Skin of body (tissue), 1 donor: ENCODE measurements at regions not wholly inside any gene's neighbourhood (a gene's known extent, or its start where the extent isn't known, plus 50 kb on each side); places are given as distances from the start of the nearest gene placed in this dataset.

Source experiments
- DNase-seq: peaks from one replicate; lab custom pipeline; 2025; lab: John Stamatoyannopoulos, UW

DNA sequence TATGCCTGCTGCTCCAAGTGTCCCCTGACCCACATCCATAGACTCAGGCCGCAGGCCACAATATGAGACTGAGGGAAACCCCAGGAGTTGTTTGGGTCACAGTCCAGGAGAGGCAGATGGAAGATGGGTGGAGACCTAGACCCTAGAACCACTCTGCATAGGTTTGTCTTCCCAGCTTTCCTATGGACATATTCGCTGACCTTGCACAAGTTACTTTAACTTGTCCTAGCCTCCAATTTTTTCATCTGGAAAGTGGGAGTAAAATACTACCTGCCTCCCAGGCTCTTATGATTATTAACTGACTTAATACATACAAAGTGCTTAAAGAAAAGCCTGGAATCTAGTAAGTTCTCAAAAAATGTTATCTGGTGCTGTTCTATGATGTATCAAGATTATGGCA, 157.1 kb upstream of the IFNG-AS1 start:
- no peak for DNase-seq

DNA sequence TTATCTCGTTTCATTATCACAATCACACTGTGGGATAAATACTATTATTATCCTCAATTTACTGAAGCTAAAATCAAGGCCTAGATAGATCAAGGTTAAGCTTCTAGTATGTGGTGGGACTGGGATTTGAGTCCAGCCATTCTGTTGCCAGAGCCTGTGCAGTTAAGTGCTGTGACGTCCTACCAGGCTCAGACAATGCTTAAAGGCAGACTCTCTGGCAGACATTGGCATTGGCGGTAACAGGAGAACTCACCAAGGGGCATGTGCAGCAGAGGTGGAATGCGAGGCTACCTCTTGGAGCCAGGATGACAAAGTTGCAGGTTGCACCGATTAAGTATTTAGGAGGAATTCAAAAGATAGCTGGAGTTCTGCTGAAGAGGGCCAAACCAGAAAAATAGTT, 155.6 kb upstream of the IFNG-AS1 start:
- DNase-seq = no peak

DNA sequence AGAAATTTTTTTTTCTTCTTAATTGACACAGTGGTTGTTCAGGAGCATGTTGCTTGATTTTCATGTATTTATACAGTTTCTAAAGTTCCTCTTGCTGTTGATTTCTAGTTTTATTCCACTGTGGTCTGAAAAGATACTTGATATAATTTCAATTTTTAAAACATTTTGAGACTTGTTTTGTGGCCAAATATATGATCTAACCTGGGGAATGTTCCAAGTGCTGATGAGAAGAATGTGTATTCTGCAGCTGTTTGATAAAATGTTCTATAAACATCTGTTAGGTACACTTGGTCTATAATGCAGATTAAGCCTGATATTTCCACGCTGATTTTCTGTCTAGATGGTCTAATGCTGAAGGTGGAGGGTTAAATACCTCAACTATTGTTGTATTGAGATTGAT, 151.4 kb upstream of the IFNG-AS1 start:
- peak; percentile 25 for DNase-seq

DNA sequence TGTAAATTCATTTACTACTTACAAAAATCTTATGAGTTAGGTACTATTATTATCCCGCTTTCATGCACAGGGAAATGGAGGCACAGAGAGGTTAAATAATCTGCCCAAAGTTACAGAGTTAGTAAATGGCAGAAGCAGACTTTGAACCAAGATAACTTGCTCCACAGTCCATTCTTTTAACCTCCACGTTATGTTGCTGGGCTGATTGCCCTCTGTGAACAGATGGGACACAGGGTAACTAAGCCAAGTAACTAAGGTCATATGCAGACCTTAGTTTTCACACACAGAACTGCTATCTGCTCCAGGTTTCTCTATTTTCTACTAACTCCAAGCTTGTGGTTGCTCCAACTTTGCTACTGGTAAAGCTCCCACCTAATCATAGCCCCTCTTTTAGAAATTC, 147.1 kb upstream of the IFNG-AS1 start:
- no peak for DNase-seq

DNA sequence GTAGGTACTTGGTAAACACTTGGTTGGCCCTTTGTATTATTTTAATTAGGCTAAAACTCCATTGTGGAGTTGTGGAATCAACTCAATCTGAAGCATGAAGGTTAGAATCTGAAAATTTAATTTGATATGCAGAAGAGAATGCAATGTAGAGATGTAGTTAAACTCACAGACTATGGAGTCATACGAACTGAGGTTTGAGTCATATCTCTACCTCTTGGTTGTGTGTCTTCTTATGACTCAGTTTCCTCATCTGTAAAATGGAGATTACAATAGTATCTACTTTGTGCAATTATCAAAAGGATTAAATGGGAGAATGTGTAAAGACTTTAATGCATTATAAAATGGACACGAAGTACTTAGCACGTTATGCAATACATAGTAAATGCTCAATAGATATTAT, 146.0 kb upstream of the IFNG-AS1 start:
- no peak for DNase-seq

DNA sequence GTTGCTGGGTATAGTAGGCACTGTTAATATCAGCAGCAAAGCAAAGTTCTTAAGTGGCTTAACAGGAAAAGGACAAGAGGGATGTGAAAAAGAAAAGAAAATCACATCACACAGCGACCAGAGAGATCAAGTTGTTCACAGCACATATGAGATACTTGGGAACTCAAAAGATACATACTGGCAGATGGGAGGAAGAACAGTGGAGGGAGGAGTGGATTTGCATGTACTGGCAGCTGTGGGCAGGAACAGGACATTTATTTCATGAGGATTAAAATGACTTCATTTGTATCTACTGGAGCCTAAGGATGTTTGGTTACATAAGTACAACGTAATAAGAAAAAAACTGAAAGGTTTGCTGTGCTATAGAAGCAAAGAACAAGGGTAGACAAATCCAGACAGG, 136.5 kb upstream of the IFNG-AS1 start:
- DNase-seq = no peak

DNA sequence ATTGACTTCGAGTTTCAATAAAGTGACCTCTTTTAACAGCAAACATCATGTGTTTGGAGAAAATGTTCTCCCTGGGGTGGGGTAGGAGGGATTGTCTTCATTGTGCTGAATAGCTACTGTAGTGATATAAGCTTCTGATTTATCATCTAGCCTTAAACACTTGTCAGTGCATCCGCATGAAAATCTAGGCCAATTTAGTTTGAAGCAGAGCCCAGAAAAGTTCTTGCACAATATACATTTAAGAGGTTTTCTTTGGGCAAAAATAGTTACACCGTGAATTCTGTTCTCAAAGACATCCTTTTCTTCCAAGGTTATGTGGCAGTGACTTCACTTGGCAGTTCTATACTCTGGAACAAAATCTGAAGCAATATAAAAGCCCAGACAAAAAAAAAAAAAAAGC, 136.0 kb upstream of the IFNG-AS1 start:
- peak; percentile 60 for DNase-seq

DNA sequence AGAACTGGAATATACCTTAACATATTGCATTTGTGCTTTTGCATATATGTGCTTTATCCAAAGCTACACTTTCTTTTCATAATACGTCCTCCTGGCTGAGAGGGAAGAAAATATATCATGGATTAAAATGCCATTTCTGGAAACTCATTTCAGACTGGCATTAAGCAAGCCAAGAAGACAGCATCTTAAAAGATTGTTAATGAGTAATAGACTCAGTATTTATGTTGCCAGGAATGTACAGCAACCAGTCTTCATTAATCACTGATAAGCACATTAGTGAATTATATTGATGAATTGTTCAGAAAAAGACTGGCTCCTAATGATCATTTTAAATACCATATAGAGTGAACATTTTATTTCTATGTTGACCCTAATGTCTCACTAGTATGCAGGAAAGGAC, 134.9 kb upstream of the IFNG-AS1 start:
- DNase-seq = no peak

DNA sequence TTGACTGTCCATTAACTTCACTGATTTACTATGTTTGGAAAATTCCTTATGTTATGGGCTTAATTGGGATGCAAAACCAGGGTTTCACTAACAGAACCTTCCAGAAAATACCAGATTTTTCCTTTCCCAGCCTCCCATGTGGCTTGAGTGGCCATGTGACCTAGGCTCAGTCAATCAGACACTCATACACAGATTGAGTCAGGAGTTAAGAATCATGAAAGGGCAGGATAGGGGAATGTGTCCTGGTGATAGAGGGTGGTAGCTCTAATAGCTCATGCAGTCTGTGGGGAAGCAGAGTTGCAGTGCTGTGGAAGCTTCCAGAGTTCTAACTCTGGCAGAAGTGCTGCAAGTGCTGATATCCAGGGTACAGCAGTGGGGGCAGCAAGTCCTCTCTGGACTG, 134.1 kb upstream of the IFNG-AS1 start:
- DNase-seq = no peak

DNA sequence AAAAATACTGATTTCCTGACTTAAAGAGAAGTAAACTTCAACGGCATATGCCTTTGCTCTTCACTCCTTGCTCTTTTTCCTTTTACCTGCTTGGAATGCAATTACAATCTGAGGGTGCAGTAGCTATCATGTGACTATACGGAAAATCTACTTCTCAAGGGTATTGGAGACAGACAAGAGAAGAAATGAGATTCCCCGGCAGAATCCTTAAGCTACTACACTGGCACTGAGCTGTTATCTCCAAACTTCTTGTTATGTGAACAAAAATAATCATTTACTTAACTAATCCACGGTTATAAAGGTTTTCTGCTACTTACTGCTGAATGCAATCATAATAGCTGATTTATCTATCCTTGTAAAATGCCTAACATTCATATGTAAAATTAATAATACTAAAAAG, 118.0 kb upstream of the IFNG-AS1 start:
- DNase-seq = no peak

DNA sequence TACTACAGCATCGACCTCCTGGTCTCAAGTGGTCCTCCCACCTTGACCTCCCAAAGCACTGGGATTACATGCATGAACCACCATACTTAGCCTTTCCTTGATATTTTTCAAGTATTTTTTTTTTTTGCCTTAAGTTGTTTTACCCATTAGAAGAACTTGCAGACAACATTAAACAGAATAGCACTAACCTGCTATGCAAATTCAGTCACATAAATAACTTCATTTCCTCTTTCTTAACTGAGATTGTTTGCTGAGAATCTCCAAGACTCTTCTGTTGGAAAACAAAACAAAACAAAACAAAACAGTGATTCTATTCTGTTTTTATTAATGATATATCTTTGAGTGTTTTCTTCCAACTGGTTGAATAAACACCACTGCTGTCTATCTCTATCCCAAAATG, 115.9 kb upstream of the IFNG-AS1 start:
- DNase-seq = no peak

DNA sequence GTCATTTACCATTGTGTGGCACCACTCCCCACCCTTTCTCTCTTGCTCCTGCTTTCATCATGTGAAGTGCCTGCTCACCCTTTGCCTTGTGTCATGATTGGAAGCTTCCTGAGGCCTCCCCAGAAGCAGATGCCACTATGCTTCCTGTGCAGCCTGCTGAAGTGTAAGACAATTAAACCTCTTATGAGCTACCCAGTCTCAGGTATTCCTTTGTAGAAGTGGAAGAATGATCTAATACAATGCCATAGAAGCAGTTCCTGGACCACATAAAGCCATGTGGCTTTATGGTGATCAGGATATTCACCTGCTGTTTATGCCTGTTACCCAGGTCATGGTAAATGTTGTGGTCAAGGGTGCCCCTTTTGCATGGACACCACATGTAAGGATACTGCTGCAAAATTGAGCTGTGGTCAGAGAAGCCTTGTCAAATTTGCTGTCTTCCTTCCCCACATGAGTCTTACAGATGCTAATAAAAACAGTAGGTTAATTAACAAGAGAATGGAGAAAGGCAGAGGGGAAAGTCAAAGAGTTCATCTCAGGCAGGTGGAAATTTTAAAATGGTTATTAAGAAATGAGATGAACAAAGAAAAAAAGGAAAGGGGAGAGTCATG, 112.8 kb upstream of the IFNG-AS1 start:
- DNase-seq = no peak

DNA sequence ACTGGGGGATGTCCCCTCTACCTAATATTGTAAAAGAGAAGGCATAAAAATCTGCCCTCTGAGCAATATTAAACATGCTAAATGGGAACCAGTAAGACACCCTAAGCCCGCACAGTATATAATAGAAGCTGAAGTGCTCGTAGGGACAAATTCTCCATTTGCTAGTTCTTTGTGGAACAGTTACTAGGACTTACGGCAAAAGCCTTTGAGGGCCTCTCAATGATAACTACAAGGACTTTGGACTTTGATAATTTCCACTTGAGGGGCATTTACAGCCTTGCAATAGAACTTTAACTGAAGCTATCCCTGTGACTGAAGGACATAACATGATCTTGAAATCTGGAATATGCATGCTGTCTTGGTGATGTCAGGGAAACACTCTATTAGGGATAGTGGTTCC, 111.5 kb upstream of the IFNG-AS1 start:
- no peak for DNase-seq

DNA sequence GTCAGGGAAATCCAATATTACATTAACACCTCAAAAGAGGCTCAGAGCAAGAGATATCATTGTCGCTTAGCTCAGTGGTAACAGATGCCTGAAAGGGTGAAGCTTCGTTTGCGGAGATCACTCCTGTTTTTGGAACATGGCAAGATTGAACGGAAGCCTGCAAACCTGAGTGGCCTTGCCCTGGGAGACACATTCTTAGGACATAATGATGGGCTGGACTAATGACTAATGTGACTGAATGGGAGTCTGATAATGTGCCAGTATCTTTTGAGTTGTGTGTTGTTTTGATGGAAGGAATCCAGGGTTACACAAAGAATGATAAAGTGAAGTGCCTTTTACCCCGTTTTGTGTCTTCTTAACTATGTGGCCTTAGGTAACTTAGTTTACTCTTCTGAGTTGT, 109.3 kb upstream of the IFNG-AS1 start:
- DNase-seq = no peak

DNA sequence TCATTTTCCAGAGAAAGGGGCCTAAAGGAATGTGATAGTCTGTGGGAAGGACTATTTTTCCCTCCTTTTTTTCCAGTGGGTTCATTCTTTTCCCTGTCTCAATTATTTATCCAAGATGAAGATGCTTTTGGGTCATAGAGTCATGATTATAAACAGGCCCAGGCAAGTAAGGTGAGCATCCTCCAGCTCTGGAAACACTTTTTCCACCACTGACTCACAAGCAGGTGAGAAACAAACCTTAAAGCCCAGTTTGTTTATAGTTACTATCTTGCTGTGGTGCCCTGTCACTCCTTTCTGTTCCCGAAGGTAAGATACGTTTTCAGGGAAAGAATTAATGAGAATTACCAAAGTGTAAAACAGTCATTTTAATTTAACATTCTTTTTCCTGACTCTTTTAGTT, 107.7 kb upstream of the IFNG-AS1 start:
- no peak for DNase-seq

DNA sequence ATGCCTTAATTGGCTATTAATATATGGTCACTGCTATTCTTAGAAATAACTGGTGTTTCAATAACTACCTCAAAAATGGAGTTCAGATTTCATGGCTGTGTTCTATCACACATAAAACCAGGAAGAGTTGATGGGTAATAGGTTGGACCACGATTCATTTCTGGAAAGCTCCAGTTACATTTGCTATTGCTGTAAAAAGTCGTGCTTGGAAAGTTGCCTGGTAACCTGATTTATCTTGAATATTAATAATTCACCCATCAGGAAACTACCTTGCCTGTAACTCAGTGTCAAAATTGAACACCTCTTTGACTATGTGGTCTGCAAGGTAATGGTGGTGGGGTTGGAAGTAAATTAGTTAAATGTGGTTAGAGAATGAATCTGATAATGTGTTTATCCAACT, 104.7 kb upstream of the IFNG-AS1 start:
- no peak for DNase-seq

DNA sequence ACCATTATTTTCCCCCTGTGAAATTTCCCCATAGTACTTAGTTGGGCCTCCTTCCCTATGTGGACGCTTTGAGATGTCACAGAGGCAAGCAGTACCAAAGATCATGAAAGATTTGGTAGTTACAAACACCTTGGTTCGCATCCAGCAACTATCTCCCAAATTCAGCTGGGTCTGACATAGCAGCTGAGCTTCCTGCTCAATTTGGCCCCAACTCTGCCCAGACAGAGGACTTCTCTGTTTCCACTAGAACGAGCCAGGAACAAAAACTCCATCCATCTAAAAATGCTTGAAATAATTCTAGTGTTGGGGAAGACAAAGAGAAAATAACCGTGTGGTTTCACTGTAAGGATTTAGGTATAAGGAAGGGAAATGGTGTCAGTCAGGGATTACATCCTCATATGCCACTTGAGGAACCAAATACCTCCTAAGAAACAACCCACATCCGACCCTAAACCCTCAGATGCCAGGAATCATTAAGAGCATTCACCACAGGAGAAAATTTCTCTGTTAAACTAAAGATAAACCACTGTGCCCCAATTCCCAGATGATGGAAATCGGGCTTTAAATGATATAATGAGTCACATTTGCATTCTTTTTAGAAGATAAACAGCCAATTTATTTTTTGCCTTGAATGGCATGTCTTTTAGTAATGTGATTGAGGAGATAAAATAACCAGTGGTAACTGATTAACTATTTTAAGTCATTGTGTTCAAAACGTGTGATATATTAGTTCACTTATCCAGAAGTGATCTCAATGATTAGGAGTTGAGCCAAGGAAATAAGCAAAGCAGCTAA, 103.7 kb upstream of the IFNG-AS1 start:
- DNase-seq = no peak

DNA sequence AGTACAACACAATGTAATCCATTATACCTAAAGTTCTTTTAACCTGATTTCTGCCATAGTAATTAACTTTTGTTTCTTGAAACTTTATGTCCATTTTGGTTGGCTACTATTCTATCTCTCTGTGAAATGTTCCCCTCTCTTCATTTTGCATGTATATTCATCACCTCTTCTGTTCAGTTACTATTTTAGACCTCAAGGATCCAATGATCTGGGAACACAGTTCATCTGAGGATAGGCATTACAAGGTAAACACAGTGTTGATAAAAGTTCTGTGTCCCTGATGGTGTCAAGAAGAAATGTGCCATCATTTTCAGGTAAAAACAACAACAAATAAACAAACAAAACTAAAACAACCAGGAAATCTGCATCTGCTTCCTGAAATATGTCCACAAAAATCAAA, 102.2 kb upstream of the IFNG-AS1 start:
- no peak for DNase-seq

DNA sequence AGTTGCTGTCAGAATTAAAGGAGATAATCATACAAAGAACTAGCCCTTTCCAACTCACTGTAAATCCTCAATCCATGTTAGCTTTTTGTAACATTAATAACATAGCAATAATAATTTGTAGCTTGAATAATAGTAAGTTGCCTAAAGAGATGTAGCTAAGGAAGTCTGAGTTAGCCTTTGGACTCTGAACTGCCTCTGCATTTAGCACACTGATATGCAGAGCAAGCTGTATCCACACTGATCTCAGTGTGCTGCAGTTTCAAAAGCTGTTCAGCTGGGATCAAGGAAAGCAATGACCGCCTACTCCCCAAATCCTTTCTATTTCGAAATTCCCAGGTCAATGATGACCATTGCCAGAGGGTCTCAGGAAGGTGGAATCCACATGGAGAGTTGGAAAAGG, 99.3 kb upstream of the IFNG-AS1 start:
- no peak for DNase-seq

DNA sequence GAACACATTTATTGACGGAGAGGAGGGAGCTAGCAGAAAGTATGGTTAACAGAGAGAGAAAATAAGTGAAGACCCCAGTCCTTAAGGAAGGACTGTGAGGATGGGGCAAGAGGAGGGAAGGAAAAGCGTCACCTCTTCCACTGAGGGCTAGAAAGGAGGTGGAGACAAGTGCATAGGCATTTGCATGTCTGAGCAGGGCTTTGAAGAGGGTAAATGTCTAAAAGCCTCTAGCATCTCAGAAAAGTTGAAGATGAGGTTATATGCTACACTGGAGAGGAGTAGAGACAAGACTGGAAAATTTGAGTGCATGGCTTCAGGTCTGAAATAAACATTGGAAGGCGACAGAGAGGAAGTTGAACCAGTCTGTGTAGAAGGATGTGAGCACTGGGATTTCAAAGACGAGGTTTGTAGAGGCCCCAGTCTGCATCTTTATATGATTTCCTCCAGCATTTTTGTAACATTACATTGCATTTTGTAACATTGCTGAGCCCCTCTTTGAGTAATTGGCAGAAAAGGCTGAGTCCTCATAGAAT, 98.5 kb upstream of the IFNG-AS1 start:
- no peak for DNase-seq

DNA sequence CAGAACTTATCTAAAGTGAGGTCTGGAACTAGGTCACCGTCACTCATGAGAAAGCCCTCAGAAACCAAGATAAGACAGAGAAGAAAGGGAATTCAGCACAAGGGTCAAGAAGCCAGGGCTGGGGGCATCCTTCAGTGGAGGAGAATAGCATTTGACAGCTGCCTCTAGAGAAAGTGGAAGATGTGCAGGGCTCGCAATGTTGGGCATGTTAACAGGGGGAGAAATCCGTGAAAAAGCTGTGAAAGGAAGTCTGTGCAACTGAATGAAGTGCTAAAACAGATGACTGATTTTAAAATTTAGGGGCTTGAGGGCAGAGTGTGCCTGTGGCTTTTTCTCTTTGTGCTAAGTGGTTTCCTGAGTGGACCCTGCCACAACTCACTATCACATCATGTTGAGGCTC, 97.7 kb upstream of the IFNG-AS1 start:
- DNase-seq = no peak

DNA sequence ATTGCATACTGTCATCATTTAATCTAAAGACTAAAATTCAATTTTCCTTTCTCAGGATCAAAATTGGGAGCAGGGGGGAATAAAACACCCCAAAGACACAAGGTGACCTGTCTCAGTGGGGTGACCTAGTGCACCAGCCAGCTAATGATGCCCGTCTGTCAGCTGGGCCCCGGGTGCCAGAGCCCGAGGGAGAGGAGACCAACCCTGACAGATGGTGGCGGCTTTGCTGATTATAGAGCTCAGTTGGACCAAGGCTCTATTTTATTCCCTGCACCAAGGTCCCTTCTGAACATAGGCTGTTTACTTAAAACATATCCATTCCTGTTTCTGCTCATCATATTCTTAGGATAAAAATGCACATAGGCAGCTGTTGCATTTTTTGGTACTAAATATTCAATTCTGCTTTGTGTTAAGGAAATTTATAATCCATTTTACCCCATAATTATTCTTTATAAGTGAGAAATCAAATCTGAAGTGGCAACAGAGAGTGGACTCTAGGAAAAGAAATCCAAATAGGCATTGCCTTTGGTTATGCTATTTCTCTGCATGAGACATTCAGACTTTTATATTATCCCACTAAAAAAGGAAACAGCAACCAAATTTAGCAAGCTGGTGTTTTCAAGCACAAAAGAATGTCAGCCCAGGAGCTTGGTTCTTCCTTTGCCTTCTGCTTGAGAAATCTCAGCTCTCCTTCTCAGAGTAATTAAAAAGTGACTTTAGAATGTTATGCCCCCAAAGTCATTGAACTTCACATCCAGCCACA, 96.8 kb upstream of the IFNG-AS1 start:
- no peak for DNase-seq
